ENCODE measurements at regions not wholly inside any gene's neighbourhood (a gene's known extent, or its start where the extent isn't known, plus 50 kb on each side); places are given as distances from the start of the nearest gene placed in this dataset.

DNA sequence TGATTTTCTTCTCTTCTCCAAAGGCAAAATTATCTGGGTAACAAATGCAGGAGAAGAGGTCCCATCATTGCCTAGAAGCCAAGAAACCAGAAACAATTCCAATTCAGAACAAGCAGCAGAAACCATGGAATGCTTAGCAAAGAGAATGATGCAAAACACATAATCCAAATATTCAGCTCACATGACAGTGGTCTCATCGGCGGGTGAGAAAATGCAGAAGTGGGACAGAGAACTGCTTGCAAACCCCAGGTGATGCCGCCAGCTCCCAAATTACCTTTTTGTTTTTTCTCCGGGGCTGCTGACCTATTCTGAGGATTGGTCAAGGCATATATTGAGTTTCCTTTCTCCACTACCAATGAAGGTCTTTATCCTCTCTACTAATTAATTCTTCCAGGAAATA lies 99.7 kb downstream of the ZNF22 start:
- TF ChIP-seq POLR2A (IDR thresholded peaks at IDR 0.05): no peak
- TF ChIP-seq, protein P1, sequence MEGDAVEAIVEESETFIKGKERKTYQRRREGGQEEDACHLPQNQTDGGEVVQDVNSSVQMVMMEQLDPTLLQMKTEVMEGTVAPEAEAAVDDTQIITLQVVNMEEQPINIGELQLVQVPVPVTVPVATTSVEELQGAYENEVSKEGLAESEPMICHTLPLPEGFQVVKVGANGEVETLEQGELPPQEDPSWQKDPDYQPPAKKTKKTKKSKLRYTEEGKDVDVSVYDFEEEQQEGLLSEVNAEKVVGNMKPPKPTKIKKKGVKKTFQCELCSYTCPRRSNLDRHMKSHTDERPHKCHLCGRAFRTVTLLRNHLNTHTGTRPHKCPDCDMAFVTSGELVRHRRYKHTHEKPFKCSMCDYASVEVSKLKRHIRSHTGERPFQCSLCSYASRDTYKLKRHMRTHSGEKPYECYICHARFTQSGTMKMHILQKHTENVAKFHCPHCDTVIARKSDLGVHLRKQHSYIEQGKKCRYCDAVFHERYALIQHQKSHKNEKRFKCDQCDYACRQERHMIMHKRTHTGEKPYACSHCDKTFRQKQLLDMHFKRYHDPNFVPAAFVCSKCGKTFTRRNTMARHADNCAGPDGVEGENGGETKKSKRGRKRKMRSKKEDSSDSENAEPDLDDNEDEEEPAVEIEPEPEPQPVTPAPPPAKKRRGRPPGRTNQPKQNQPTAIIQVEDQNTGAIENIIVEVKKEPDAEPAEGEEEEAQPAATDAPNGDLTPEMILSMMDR (IDR thresholded peaks at IDR 0.05): no peak

Measured in testis (tissue), 2 donors.